SK-N-SH (cell line): ENCODE measurements at regions not wholly inside any gene's neighbourhood (a gene's known extent, or its start where the extent isn't known, plus 50 kb on each side); places are given as distances from the start of the nearest gene placed in this dataset.

Experiments used
- CTCF ChIA-PET: fragments of 300-600, 350-600 bp; formaldehyde crosslinking; extraction: SDS; loops from one replicate; lab custom pipeline; 2021; lab: Yijun Ruan, JAX
- POLR2A ChIA-PET: fragments of 350-600 bp; sonication (Branson Sonifier 250); formaldehyde crosslinking; extraction: SDS; loops from one replicate; lab custom pipeline; 2020; ENCODE audit warnings: antibody characterized with exemption, inconsistent platforms; lab: Yijun Ruan, JAX
- DNase-seq: peaks from one replicate; pipeline ENCODE4 v3.0.0; 2012
- H2AFZ ChIP-seq: fragments of 200-600 bp; sonication (generic); 2 replicates; pipeline ENCODE4 v1.8.1; 2016; ENCODE audit warnings: antibody characterized with exemption, mild to moderate bottlenecking, low read depth
- H3F3A ChIP-seq: fragments of 200-600 bp; sonication (generic); replicated peaks from 2 replicates; pipeline ENCODE3; 2016; ENCODE audit warnings: antibody characterized with exemption, mild to moderate bottlenecking; ENCODE audit not compliant: insufficient read depth
- H3K27ac ChIP-seq, 2 experiments: fragments of 200-500 bp in 1 of 2; fragments of 200-600 bp in 1 of 2; sonication (Bioruptor generic) in 1 of 2; sonication (generic), shearing (Covaris generic) in 1 of 2; 2 replicates each; pipeline versions ENCODE4 v1.5.1 to v1.6.1; 2014 to 2016; ENCODE audit warnings: low read depth in 2 of 2, inconsistent platforms in 1 of 2, low read length in 1 of 2, mild to moderate bottlenecking in 1 of 2, mixed read lengths in 1 of 2
- H3K27me3 ChIP-seq: fragments of 200-600 bp; sonication (generic), shearing (Covaris generic); 2 replicates; pipeline ENCODE4 v1.6.1; 2016; ENCODE audit warnings: mixed run types; ENCODE audit not compliant: insufficient read depth
- H3K36me3 ChIP-seq, 2 experiments: fragments of 200-500 bp in 1 of 2; fragments of 200-600 bp in 1 of 2; sonication (Bioruptor generic) in 1 of 2; sonication (generic) in 1 of 2; replicated peaks in 1 of 2; 2 replicates each; pipeline versions ENCODE3 to v1.5.1; 2014 to 2016; ENCODE audit warnings: low read length in 1 of 2, mild to moderate bottlenecking in 1 of 2; ENCODE audit not compliant: insufficient read depth in 2 of 2, control insufficient read depth in 1 of 2
- H3K4me1 ChIP-seq, 2 experiments: fragments of 200-500 bp in 1 of 2; fragments of 200-600 bp in 1 of 2; sonication (Bioruptor generic) in 1 of 2; sonication (generic), shearing (Covaris generic) in 1 of 2; 2 replicates each; pipeline versions ENCODE4 v1.5.1 to v1.6.1; 2014 to 2016; ENCODE audit warnings: low read depth in 1 of 2, low read length in 1 of 2, mixed run types in 1 of 2; ENCODE audit not compliant: insufficient read depth in 2 of 2, control insufficient read depth in 1 of 2
- H3K4me2 ChIP-seq: fragments of 200-600 bp; sonication (generic), shearing (Covaris generic); 2 replicates; pipeline ENCODE4 v1.6.1; 2017; ENCODE audit warnings: mixed run types
- H3K4me3 ChIP-seq, 2 experiments: fragments of 200-500 bp in 1 of 2; fragments of 200-600 bp in 1 of 2; sonication (Bioruptor generic) in 1 of 2; sonication (generic), shearing (Covaris generic) in 1 of 2; 2 replicates each; pipeline versions ENCODE4 v1.5.1 to v1.8.1; 2014 to 2016; ENCODE audit warnings: low read depth in 2 of 2, inconsistent platforms in 1 of 2, low read length in 1 of 2, mild to moderate bottlenecking in 1 of 2, mixed read lengths in 1 of 2, moderate library complexity in 1 of 2
- H3K79me2 ChIP-seq: fragments of 200-600 bp; sonication (generic); 2 replicates; pipeline ENCODE4 v1.8.1; 2017; ENCODE audit warnings: mild to moderate bottlenecking; ENCODE audit not compliant: insufficient read depth
- H3K9ac ChIP-seq: fragments of 200-600 bp; sonication (generic); 2 replicates; pipeline ENCODE4 v1.6.1; 2017; ENCODE audit warnings: mixed run types
- H3K9me2 ChIP-seq: fragments of 200-600 bp; sonication (generic); 2 replicates; pipeline ENCODE4 v1.6.1; 2017; ENCODE audit warnings: mixed run types
- H3K9me3 ChIP-seq: fragments of 200-600 bp; sonication (generic); 2 replicates; pipeline ENCODE4 v1.6.1; 2017; ENCODE audit warnings: mixed run types, mild to moderate bottlenecking, moderate library complexity
- H4K20me1 ChIP-seq: fragments of 200-600 bp; sonication (generic); 2 replicates; pipeline ENCODE4 v1.6.1; 2017; ENCODE audit warnings: mild to moderate bottlenecking, mixed run types; ENCODE audit not compliant: insufficient read depth
- ELF1 ChIP-seq: IDR thresholded peaks from 2 replicates; pipeline ENCODE4 v1.4.0; 2012
- FOSL2 ChIP-seq: IDR thresholded peaks from 2 replicates; pipeline ENCODE4 v1.4.0; 2012; ENCODE audit warnings: low read depth, mild to moderate bottlenecking, moderate library complexity, borderline replicate concordance
- FOXJ3 ChIP-seq: sonication (generic); formaldehyde crosslinking; IDR thresholded peaks from 2 replicates; pipeline ENCODE4 v1.5.1; 2020; ENCODE audit warnings: mild to moderate bottlenecking, missing genetic modification reagents
- FOXM1 ChIP-seq: IDR thresholded peaks from 2 replicates; pipeline ENCODE4 v1.4.0; 2012; ENCODE audit warnings: low read depth, mild to moderate bottlenecking
- JUND ChIP-seq: IDR thresholded peaks from 2 replicates; pipeline ENCODE4 v1.4.0; 2012
- POLR2AphosphoS5 ChIP-seq: IDR thresholded peaks from 2 replicates; pipeline ENCODE4 v1.6.1; 2012; ENCODE audit warnings: low read depth, low read length
- RFX5 ChIP-seq: IDR thresholded peaks from 2 replicates; pipeline ENCODE4 v1.6.1; 2012; ENCODE audit warnings: mild to moderate bottlenecking, improper control_type of control experiment, low read length
- SIN3A ChIP-seq: IDR thresholded peaks from 2 replicates; pipeline ENCODE4 v1.6.1; 2012; ENCODE audit warnings: low read depth, mild to moderate bottlenecking, low read length, moderate library complexity, borderline replicate concordance
- SMC3 ChIP-seq: IDR thresholded peaks from 2 replicates; pipeline ENCODE4 v1.6.1; 2012; ENCODE audit warnings: low read depth, low read length, improper control_type of control experiment
- TAF1 ChIP-seq: IDR thresholded peaks from 2 replicates; pipeline ENCODE4 v1.6.1; 2012; ENCODE audit warnings: low read depth, mild to moderate bottlenecking, low read length, moderate library complexity, borderline replicate concordance
- TCF12 ChIP-seq: IDR thresholded peaks from 2 replicates; pipeline ENCODE4 v1.4.0; 2012
- YY1 ChIP-seq: IDR thresholded peaks from 2 replicates; pipeline ENCODE4 v1.4.0; 2012; ENCODE audit warnings: low read depth, mild to moderate bottlenecking
- WGBS: methylation state at CpG from one replicate; pipeline ENCODE4 v1.1.6; 2017; ENCODE audit warnings: low lambda C conversion rate; 5-methylcytosine and 5-hydroxymethylcytosine counted together
- TF ChIP-seq, protein P1 (sequence below): fragments of 200-600 bp; sonication (generic); IDR thresholded peaks from 2 replicates; pipeline ENCODE4 v1.6.1; 2017; ENCODE audit warnings: antibody characterized with exemption, mild to moderate bottlenecking, moderate library complexity
- TF ChIP-seq, protein P2 (sequence below): IDR thresholded peaks from 2 replicates; pipeline ENCODE4 v1.4.0; 2012; ENCODE audit warnings: low read depth
- TF ChIP-seq, protein P3 (sequence below): IDR thresholded peaks from 2 replicates; pipeline ENCODE4 v1.6.1; 2012; ENCODE audit warnings: mild to moderate bottlenecking, low read depth, low read length, moderate library complexity
- TF ChIP-seq, protein P4 (sequence below): fragments of 150-350 bp; IDR thresholded peaks from 2 replicates; pipeline ENCODE4 v1.6.1; 2017; ENCODE audit warnings: antibody characterized with exemption, low read length, low read depth, borderline replicate concordance
- TF ChIP-seq, protein P5 (sequence below): IDR thresholded peaks from 2 replicates; pipeline ENCODE4 v1.4.0; 2012; ENCODE audit warnings: low read depth, borderline replicate concordance

GRCh38 chr22:48143856-48144255 lies 1381.4 kb downstream of the TBC1D22A start:
- H3K4me1 ChIP-seq = no peaks in the 10 kb centered on the region
- no peak overlapping the region for H3K27ac ChIP-seq
- H2AFZ ChIP-seq = no peak overlapping the region
- no peak overlapping the region for H3K9ac ChIP-seq
- H3K27me3 ChIP-seq = no peaks in the 10 kb centered on the region; the same call in 1 of the 2 replicates
- H3K9me3 ChIP-seq = no peaks in the 10 kb centered on the region
- no peaks in the 10 kb centered on the region for H3K9me2 ChIP-seq
- CTCF ChIA-PET = no interaction called here
- no peak for DNase-seq
- POLR2A ChIA-PET = no interaction called here
- H3K4me2 ChIP-seq = no peak overlapping the region
- no peaks in the 10 kb centered on the region for H3K36me3 ChIP-seq
- no peaks in the 10 kb centered on the region for H3K79me2 ChIP-seq
- no peaks in the 10 kb centered on the region for H4K20me1 ChIP-seq
- TF ChIP-seq TAF1 (no peak), FOSL2 (no peak), YY1 (no peak), JUND (no peak), TCF12 (no peak), FOXM1 (no peak), FOXJ3 (no peak)
- TF ChIP-seq, protein P1, sequence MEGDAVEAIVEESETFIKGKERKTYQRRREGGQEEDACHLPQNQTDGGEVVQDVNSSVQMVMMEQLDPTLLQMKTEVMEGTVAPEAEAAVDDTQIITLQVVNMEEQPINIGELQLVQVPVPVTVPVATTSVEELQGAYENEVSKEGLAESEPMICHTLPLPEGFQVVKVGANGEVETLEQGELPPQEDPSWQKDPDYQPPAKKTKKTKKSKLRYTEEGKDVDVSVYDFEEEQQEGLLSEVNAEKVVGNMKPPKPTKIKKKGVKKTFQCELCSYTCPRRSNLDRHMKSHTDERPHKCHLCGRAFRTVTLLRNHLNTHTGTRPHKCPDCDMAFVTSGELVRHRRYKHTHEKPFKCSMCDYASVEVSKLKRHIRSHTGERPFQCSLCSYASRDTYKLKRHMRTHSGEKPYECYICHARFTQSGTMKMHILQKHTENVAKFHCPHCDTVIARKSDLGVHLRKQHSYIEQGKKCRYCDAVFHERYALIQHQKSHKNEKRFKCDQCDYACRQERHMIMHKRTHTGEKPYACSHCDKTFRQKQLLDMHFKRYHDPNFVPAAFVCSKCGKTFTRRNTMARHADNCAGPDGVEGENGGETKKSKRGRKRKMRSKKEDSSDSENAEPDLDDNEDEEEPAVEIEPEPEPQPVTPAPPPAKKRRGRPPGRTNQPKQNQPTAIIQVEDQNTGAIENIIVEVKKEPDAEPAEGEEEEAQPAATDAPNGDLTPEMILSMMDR = no peak
- TF ChIP-seq, protein P2, sequence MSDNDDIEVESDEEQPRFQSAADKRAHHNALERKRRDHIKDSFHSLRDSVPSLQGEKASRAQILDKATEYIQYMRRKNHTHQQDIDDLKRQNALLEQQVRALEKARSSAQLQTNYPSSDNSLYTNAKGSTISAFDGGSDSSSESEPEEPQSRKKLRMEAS = no peak
- TF ChIP-seq, protein P3, sequence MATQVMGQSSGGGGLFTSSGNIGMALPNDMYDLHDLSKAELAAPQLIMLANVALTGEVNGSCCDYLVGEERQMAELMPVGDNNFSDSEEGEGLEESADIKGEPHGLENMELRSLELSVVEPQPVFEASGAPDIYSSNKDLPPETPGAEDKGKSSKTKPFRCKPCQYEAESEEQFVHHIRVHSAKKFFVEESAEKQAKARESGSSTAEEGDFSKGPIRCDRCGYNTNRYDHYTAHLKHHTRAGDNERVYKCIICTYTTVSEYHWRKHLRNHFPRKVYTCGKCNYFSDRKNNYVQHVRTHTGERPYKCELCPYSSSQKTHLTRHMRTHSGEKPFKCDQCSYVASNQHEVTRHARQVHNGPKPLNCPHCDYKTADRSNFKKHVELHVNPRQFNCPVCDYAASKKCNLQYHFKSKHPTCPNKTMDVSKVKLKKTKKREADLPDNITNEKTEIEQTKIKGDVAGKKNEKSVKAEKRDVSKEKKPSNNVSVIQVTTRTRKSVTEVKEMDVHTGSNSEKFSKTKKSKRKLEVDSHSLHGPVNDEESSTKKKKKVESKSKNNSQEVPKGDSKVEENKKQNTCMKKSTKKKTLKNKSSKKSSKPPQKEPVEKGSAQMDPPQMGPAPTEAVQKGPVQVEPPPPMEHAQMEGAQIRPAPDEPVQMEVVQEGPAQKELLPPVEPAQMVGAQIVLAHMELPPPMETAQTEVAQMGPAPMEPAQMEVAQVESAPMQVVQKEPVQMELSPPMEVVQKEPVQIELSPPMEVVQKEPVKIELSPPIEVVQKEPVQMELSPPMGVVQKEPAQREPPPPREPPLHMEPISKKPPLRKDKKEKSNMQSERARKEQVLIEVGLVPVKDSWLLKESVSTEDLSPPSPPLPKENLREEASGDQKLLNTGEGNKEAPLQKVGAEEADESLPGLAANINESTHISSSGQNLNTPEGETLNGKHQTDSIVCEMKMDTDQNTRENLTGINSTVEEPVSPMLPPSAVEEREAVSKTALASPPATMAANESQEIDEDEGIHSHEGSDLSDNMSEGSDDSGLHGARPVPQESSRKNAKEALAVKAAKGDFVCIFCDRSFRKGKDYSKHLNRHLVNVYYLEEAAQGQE = no peak
- 19% methylated on average over 7 of the region's 7 CpGs for WGBS
- no peak overlapping the region for H3K4me3 ChIP-seq
- no peaks in the 10 kb centered on the region for H3F3A ChIP-seq

- Histone ChIP-seq H3K27me3 (no peaks in the 10 kb centered on the region), H3K4me1 (no peaks in the 10 kb centered on the region), H3K79me2 (no peaks in the 10 kb centered on the region), H3F3A (no peaks in the 10 kb centered on the region), H3K9me2 (no peaks in the 10 kb centered on the region), H3K27ac (no peak overlapping the region), H3K4me3 (no peak overlapping the region), H3K36me3 (no peaks in the 10 kb centered on the region), H4K20me1 (no peaks in the 10 kb centered on the region), H3K9me3 (no peaks in the 10 kb centered on the region), H3K4me2 (no peak overlapping the region), H3K9ac (no peak overlapping the region), H2AFZ (no peak overlapping the region)
- POLR2A ChIA-PET = no interaction called here
- WGBS = 44% methylated on average over 5 of the region's 7 CpGs
- no peak for DNase-seq
- CTCF ChIA-PET = no interaction called here
- TF ChIP-seq RFX5 (no peak), FOSL2 (no peak), SIN3A (no peak), POLR2AphosphoS5 (no peak), ELF1 (no peak), SMC3 (no peak)
- TF ChIP-seq, protein P4, sequence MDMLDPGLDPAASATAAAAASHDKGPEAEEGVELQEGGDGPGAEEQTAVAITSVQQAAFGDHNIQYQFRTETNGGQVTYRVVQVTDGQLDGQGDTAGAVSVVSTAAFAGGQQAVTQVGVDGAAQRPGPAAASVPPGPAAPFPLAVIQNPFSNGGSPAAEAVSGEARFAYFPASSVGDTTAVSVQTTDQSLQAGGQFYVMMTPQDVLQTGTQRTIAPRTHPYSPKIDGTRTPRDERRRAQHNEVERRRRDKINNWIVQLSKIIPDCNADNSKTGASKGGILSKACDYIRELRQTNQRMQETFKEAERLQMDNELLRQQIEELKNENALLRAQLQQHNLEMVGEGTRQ = no peak
- TF ChIP-seq, protein P5, sequence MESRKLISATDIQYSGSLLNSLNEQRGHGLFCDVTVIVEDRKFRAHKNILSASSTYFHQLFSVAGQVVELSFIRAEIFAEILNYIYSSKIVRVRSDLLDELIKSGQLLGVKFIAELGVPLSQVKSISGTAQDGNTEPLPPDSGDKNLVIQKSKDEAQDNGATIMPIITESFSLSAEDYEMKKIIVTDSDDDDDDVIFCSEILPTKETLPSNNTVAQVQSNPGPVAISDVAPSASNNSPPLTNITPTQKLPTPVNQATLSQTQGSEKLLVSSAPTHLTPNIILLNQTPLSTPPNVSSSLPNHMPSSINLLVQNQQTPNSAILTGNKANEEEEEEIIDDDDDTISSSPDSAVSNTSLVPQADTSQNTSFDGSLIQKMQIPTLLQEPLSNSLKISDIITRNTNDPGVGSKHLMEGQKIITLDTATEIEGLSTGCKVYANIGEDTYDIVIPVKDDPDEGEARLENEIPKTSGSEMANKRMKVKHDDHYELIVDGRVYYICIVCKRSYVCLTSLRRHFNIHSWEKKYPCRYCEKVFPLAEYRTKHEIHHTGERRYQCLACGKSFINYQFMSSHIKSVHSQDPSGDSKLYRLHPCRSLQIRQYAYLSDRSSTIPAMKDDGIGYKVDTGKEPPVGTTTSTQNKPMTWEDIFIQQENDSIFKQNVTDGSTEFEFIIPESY = no peak
These were observed 1379.9 kb downstream of the TBC1D22A start for GRCh38 chr22:48142388-48142787.
